ENCODE measurements at regions not wholly inside any gene's neighbourhood (a gene's known extent, or its start where the extent isn't known, plus 50 kb on each side); places are given as distances from the start of the nearest gene placed in this dataset.

- Mint-ChIP-seq H3K4me1 (ENCODE audit: low read depth) (no peaks in the 10 kb centered on the region), H3K36me3 (ENCODE audit: low read depth) (no peaks in the 10 kb centered on the region), H3K9me3 (ENCODE audit: low read depth) (peaks cover 6% of the 10 kb centered on the region), H3K27me3 (ENCODE audit: low read depth) (peaks cover 4% of the 10 kb centered on the region), H3K4me3 (ENCODE audit: unreplicated experiment) (no peak overlapping the region), H3K27ac (ENCODE audit: unreplicated experiment) (no peak overlapping the region)
- no peak for DNase-seq (ENCODE audit: low spot score)
- no peak for TF ChIP-seq CTCF (IDR thresholded peaks at IDR 0.05)
Observed at GRCh38 chr17:36837939-36838272, 99.4 kb upstream of the LHX1 start.

- Mint-ChIP-seq H3K27me3 (ENCODE audit: low read depth) (peaks cover 6% of the 10 kb centered on the region), H3K27ac (ENCODE audit: unreplicated experiment) (no peak overlapping the region), H3K9me3 (ENCODE audit: low read depth) (peaks cover 6% of the 10 kb centered on the region), H3K4me1 (ENCODE audit: low read depth) (no peaks in the 10 kb centered on the region), H3K36me3 (ENCODE audit: low read depth) (no peaks in the 10 kb centered on the region), H3K4me3 (ENCODE audit: unreplicated experiment) (no peak overlapping the region)
- DNase-seq (ENCODE audit: low spot score): no peak
- TF ChIP-seq CTCF (IDR thresholded peaks at IDR 0.05): no peak
Observed at GRCh38 chr17:36839256-36839655, 98.0 kb upstream of the LHX1 start.

- no peaks in the 10 kb centered on the region for H3K4me1 Mint-ChIP-seq (ENCODE audit: low read depth)
- no peak for TF ChIP-seq CTCF (IDR thresholded peaks at IDR 0.05)
- H3K36me3 Mint-ChIP-seq (ENCODE audit: low read depth): no peaks in the 10 kb centered on the region
- peaks cover 14% of the 10 kb centered on the region for H3K27me3 Mint-ChIP-seq (ENCODE audit: low read depth)
- H3K27ac Mint-ChIP-seq (ENCODE audit: unreplicated experiment): no peak overlapping the region
- no peak for DNase-seq (ENCODE audit: low spot score)
- no peak overlapping the region for H3K4me3 Mint-ChIP-seq (ENCODE audit: unreplicated experiment)
- no peaks in the 10 kb centered on the region for H3K9me3 Mint-ChIP-seq (ENCODE audit: low read depth)
Observed at GRCh38 chr17:36840796-36841195, 96.5 kb upstream of the LHX1 start.

- DNase-seq (ENCODE audit: low spot score): no peak
- Mint-ChIP-seq H3K27me3 (ENCODE audit: low read depth) (peaks cover 12% of the 10 kb centered on the region), H3K36me3 (ENCODE audit: low read depth) (no peaks in the 10 kb centered on the region), H3K9me3 (ENCODE audit: low read depth) (no peaks in the 10 kb centered on the region), H3K4me1 (ENCODE audit: low read depth) (no peaks in the 10 kb centered on the region), H3K27ac (ENCODE audit: unreplicated experiment) (no peak overlapping the region), H3K4me3 (ENCODE audit: unreplicated experiment) (no peak overlapping the region)
- no peak for TF ChIP-seq CTCF (IDR thresholded peaks at IDR 0.05)
Observed at GRCh38 chr17:36842231-36842819, 95.0 kb upstream of the LHX1 start.

- TF ChIP-seq CTCF (IDR thresholded peaks at IDR 0.05): no peak
- Mint-ChIP-seq H3K4me3 (ENCODE audit: unreplicated experiment) (no peak overlapping the region), H3K27me3 (ENCODE audit: low read depth) (peaks cover 10% of the 10 kb centered on the region), H3K27ac (ENCODE audit: unreplicated experiment) (no peak overlapping the region), H3K4me1 (ENCODE audit: low read depth) (no peaks in the 10 kb centered on the region), H3K9me3 (ENCODE audit: low read depth) (no peaks in the 10 kb centered on the region), H3K36me3 (ENCODE audit: low read depth) (no peaks in the 10 kb centered on the region)
- DNase-seq (ENCODE audit: low spot score): no peak
Observed at GRCh38 chr17:36842963-36843558, 94.2 kb upstream of the LHX1 start.
